ENCODE measurements at regions not wholly inside any gene's neighbourhood (a gene's known extent, or its start where the extent isn't known, plus 50 kb on each side); places are given as distances from the start of the nearest gene placed in this dataset.

GRCh38 chr3:40951636-40952035, 247.7 kb upstream of the CTNNB1 start:
- Histone ChIP-seq H3K27me3 (ENCODE audit: insufficient read depth, low read length, poor library complexity, severe bottlenecking) (no peaks in the 10 kb centered on the region), H3K9ac (ENCODE audit: low read depth, low read length, poor library complexity, severe bottlenecking) (no peak overlapping the region), H3K36me3 (ENCODE audit: insufficient read depth, low read length) (no peaks in the 10 kb centered on the region)

GRCh38 chr3:40961104-40961857, 238.0 kb upstream of the CTNNB1 start:
- Histone ChIP-seq H3K4me1 (ENCODE audit: insufficient read depth, low read length, poor library complexity, severe bottlenecking) (no peaks in the 10 kb centered on the region), H4K20me1 (ENCODE audit: insufficient read depth, low read length, poor library complexity, severe bottlenecking) (no peaks in the 10 kb centered on the region)

More at GRCh38 chr3:40951636-40952035, 247.7 kb upstream of the CTNNB1 start:
- TF ChIP-seq CTCF (conservative IDR thresholded peaks at IDR 0.05; ENCODE audit: low read length) (no peak), EZH2phosphoT487 (IDR thresholded peaks at IDR 0.05; ENCODE audit: borderline replicate concordance) (no peak)
- Histone ChIP-seq H3K9me3 (ENCODE audit: insufficient read depth, low read depth, low read length) (peaks cover 8% of the 10 kb centered on the region; the same call in 1 of the 2 replicates), H3K4me3 (ENCODE audit: low read length, poor library complexity, severe bottlenecking) (no peak overlapping the region), H3K9me2 (replicated peaks; ENCODE audit: low read depth, low read length) (no peaks in the 10 kb centered on the region), H3K4me1 (ENCODE audit: insufficient read depth, low read length, poor library complexity, severe bottlenecking) (no peaks in the 10 kb centered on the region), H2AFZ (ENCODE audit: low read length) (no peak overlapping the region), H4K20me1 (ENCODE audit: insufficient read depth, low read length, poor library complexity, severe bottlenecking) (no peaks in the 10 kb centered on the region), H3F3A (ENCODE audit: low read depth) (no peaks in the 10 kb centered on the region), H3K79me2 (ENCODE audit: insufficient read depth, low read length) (no peaks in the 10 kb centered on the region), H3K4me2 (ENCODE audit: low read depth, low read length, poor library complexity, severe bottlenecking) (no peak overlapping the region)

GRCh38 chr3:40962721-40963120, 236.6 kb upstream of the CTNNB1 start:
- Histone ChIP-seq H3K9me2 (replicated peaks; ENCODE audit: low read depth, low read length) (no peaks in the 10 kb centered on the region), H2AFZ (ENCODE audit: low read length) (no peak overlapping the region), H3K36me3 (ENCODE audit: insufficient read depth, low read length) (no peaks in the 10 kb centered on the region), H4K20me1 (ENCODE audit: insufficient read depth, low read length, poor library complexity, severe bottlenecking) (no peaks in the 10 kb centered on the region), H3K27me3 (ENCODE audit: insufficient read depth, low read length, poor library complexity, severe bottlenecking) (peaks cover 31% of the 10 kb centered on the region), H3K9me3 (ENCODE audit: insufficient read depth, low read depth, low read length) (peaks cover 3% of the 10 kb centered on the region), H3K4me1 (ENCODE audit: insufficient read depth, low read length, poor library complexity, severe bottlenecking) (no peaks in the 10 kb centered on the region), H3K9ac (ENCODE audit: low read depth, low read length, poor library complexity, severe bottlenecking) (no peak overlapping the region), H3K79me2 (ENCODE audit: insufficient read depth, low read length) (no peaks in the 10 kb centered on the region), H3K4me3 (ENCODE audit: low read length, poor library complexity, severe bottlenecking) (no peak overlapping the region), H3F3A (ENCODE audit: low read depth) (no peaks in the 10 kb centered on the region), H3K4me2 (ENCODE audit: low read depth, low read length, poor library complexity, severe bottlenecking) (no peak overlapping the region)
- TF ChIP-seq EZH2phosphoT487 (IDR thresholded peaks at IDR 0.05; ENCODE audit: borderline replicate concordance) (no peak), CTCF (conservative IDR thresholded peaks at IDR 0.05; ENCODE audit: low read length) (no peak)

More at GRCh38 chr3:40961104-40961857, 238.0 kb upstream of the CTNNB1 start:
- TF ChIP-seq CTCF (conservative IDR thresholded peaks at IDR 0.05; ENCODE audit: low read length) (no peak), EZH2phosphoT487 (IDR thresholded peaks at IDR 0.05; ENCODE audit: borderline replicate concordance) (no peak)
- Histone ChIP-seq H3K9me2 (replicated peaks; ENCODE audit: low read depth, low read length) (no peaks in the 10 kb centered on the region), H3K9me3 (ENCODE audit: insufficient read depth, low read depth, low read length) (peaks cover 3% of the 10 kb centered on the region; the same call in 1 of the 2 replicates), H3K36me3 (ENCODE audit: insufficient read depth, low read length) (no peaks in the 10 kb centered on the region), H3K4me3 (ENCODE audit: low read length, poor library complexity, severe bottlenecking) (no peak overlapping the region), H2AFZ (ENCODE audit: low read length) (no peak overlapping the region), H3K9ac (ENCODE audit: low read depth, low read length, poor library complexity, severe bottlenecking) (no peak overlapping the region), H3K27me3 (ENCODE audit: insufficient read depth, low read length, poor library complexity, severe bottlenecking) (peaks cover 17% of the 10 kb centered on the region), H3K4me2 (ENCODE audit: low read depth, low read length, poor library complexity, severe bottlenecking) (no peak overlapping the region), H3K79me2 (ENCODE audit: insufficient read depth, low read length) (no peaks in the 10 kb centered on the region), H3F3A (ENCODE audit: low read depth) (no peaks in the 10 kb centered on the region)

All from Loucy (cell line).